ENCODE measurements at regions not wholly inside any gene's neighbourhood (a gene's known extent, or its start where the extent isn't known, plus 50 kb on each side); places are given as distances from the start of the nearest gene placed in this dataset.

- POLR2A ChIA-PET, result no interaction called here
- H3K4me1 Mint-ChIP-seq (ENCODE audit: low read depth, unreplicated experiment), result no peaks in the 10 kb centered on the region
These were observed 351.2 kb downstream of the SH3GL2 start for GRCh38 chr9:17930071-17930470.

GRCh38 chr9:17936365-17936764, 357.5 kb downstream of the SH3GL2 start:
- ChIA-PET CTCF (no interaction called here), POLR2A (no interaction called here)
- H3K36me3 ChIP-seq (ENCODE audit: control insufficient read depth, insufficient read depth, low read length), result no peaks in the 10 kb centered on the region
- Mint-ChIP-seq H3K27ac (ENCODE audit: unreplicated experiment) (no peak overlapping the region), H3K4me3 (ENCODE audit: unreplicated experiment) (no peak overlapping the region), H3K36me3 (ENCODE audit: insufficient read depth, unreplicated experiment) (no peaks in the 10 kb centered on the region), H3K9me3 (ENCODE audit: unreplicated experiment) (no peaks in the 10 kb centered on the region), H3K4me1 (ENCODE audit: low read depth, unreplicated experiment) (no peaks in the 10 kb centered on the region), H3K27me3 (ENCODE audit: insufficient read depth, unreplicated experiment) (peaks cover 6% of the 10 kb centered on the region)
- intact Hi-C loops (cut with micrococcal nuclease; ENCODE audit: unreplicated experiment), result no loop called here
- no peak overlapping the region for H3K4me3 ChIP-seq (ENCODE audit: low read depth, low read length)
- no peaks in the 10 kb centered on the region for H3K27me3 ChIP-seq (replicated peaks; ENCODE audit: control insufficient read depth, insufficient read depth, low read length)
- no peaks in the 10 kb centered on the region for H3K4me1 ChIP-seq
- H3K9me3 ChIP-seq, result no peaks in the 10 kb centered on the region
- DNase-seq, result no peak
- BruUV-seq (replicated peaks), result no TSS peak
- no peak for TF ChIP-seq CTCF (IDR thresholded peaks at IDR 0.05; ENCODE audit: insufficient read depth in 1 of 2, low read depth in 1 of 2, low read length in 1 of 2, severe bottlenecking in 1 of 2, unreplicated experiment in 1 of 2)

More at GRCh38 chr9:17930071-17930470, 351.2 kb downstream of the SH3GL2 start:
- H3K27me3 ChIP-seq (replicated peaks; ENCODE audit: control insufficient read depth, insufficient read depth, low read length), result no peaks in the 10 kb centered on the region
- no peak overlapping the region for H3K4me3 ChIP-seq (ENCODE audit: low read depth, low read length)
- Mint-ChIP-seq H3K36me3 (ENCODE audit: insufficient read depth, unreplicated experiment) (no peaks in the 10 kb centered on the region), H3K9me3 (ENCODE audit: unreplicated experiment) (no peaks in the 10 kb centered on the region), H3K4me3 (ENCODE audit: unreplicated experiment) (no peak overlapping the region), H3K27me3 (ENCODE audit: insufficient read depth, unreplicated experiment) (peaks cover 5% of the 10 kb centered on the region), H3K27ac (ENCODE audit: unreplicated experiment) (no peak overlapping the region)
- intact Hi-C loops (cut with micrococcal nuclease; ENCODE audit: unreplicated experiment), result no loop called here
- no TSS peak for BruUV-seq (replicated peaks)
- H3K36me3 ChIP-seq (ENCODE audit: control insufficient read depth, insufficient read depth, low read length), result no peaks in the 10 kb centered on the region
- TF ChIP-seq CTCF (IDR thresholded peaks at IDR 0.05; ENCODE audit: insufficient read depth in 1 of 2, low read depth in 1 of 2, low read length in 1 of 2, severe bottlenecking in 1 of 2, unreplicated experiment in 1 of 2), result no peak
- CTCF ChIA-PET, result interaction anchor here (0.5 kb wide), 1 partner anchor 1600 kb away, joined by 3 read pairs; no protein-coding TSS in a partner anchor
- H3K9me3 ChIP-seq, result no peaks in the 10 kb centered on the region
- no peaks in the 10 kb centered on the region for H3K4me1 ChIP-seq
- no peak for DNase-seq

- no peaks in the 10 kb centered on the region for H3K4me1 ChIP-seq
- no peak overlapping the region for H3K27ac Mint-ChIP-seq (ENCODE audit: unreplicated experiment)
- no TSS peak for BruUV-seq (replicated peaks)
- H3K4me3 ChIP-seq (ENCODE audit: low read depth, low read length), result no peak overlapping the region
- H3K36me3 ChIP-seq (ENCODE audit: control insufficient read depth, insufficient read depth, low read length), result no peaks in the 10 kb centered on the region
- no peaks in the 10 kb centered on the region for H3K9me3 ChIP-seq
- DNase-seq, result no peak
- no peak for TF ChIP-seq CTCF (IDR thresholded peaks at IDR 0.05; ENCODE audit: insufficient read depth in 1 of 2, low read depth in 1 of 2, low read length in 1 of 2, severe bottlenecking in 1 of 2, unreplicated experiment in 1 of 2)
- intact Hi-C loops (cut with micrococcal nuclease; ENCODE audit: unreplicated experiment), result no loop called here
- H3K4me3 Mint-ChIP-seq (ENCODE audit: unreplicated experiment), result no peak overlapping the region
- no peaks in the 10 kb centered on the region for H3K4me1 Mint-ChIP-seq (ENCODE audit: low read depth, unreplicated experiment)
- no peaks in the 10 kb centered on the region for H3K27me3 ChIP-seq (replicated peaks; ENCODE audit: control insufficient read depth, insufficient read depth, low read length)
- CTCF ChIA-PET, result no interaction called here
- peaks cover 2% of the 10 kb centered on the region for H3K9me3 Mint-ChIP-seq (ENCODE audit: unreplicated experiment)
- H3K36me3 Mint-ChIP-seq (ENCODE audit: insufficient read depth, unreplicated experiment), result no peaks in the 10 kb centered on the region
- POLR2A ChIA-PET, result no interaction called here
- peaks cover 6% of the 10 kb centered on the region for H3K27me3 Mint-ChIP-seq (ENCODE audit: insufficient read depth, unreplicated experiment)
These were observed 359.3 kb downstream of the SH3GL2 start for GRCh38 chr9:17938035-17938655.
